ENCODE measurements at regions not wholly inside any gene's neighbourhood (a gene's known extent, or its start where the extent isn't known, plus 50 kb on each side); places are given as distances from the start of the nearest gene placed in this dataset.
"Not testable (repeated sequence)": the region's sequence is repeated elsewhere in the genome, so short reads cannot be mapped to it uniquely, and the experiment has no call there.

GRCh38 chr22:22182218-22182989, 62.2 kb upstream of the VPREB1 start:
- Histone ChIP-seq H3K27ac (ENCODE audit: insufficient read depth, low read length, poor library complexity, severe bottlenecking) (no peak overlapping the region), H3K4me1 (ENCODE audit: control insufficient read depth, insufficient read depth, low read length, poor library complexity, severe bottlenecking) (no peaks in the 10 kb centered on the region), H3K9me3 (ENCODE audit: control insufficient read depth, low read length) (no peaks in the 10 kb centered on the region), H3K36me3 (ENCODE audit: control insufficient read depth, insufficient read depth, low read length) (no peaks in the 10 kb centered on the region), H3K27me3 (replicated peaks; ENCODE audit: control insufficient read depth, insufficient read depth, low read length, poor library complexity, severe bottlenecking) (no peaks in the 10 kb centered on the region), H3K4me3 (ENCODE audit: insufficient read depth, low read depth, low read length, poor library complexity, severe bottlenecking) (no peak overlapping the region)
- no peak for DNase-seq

DNA sequence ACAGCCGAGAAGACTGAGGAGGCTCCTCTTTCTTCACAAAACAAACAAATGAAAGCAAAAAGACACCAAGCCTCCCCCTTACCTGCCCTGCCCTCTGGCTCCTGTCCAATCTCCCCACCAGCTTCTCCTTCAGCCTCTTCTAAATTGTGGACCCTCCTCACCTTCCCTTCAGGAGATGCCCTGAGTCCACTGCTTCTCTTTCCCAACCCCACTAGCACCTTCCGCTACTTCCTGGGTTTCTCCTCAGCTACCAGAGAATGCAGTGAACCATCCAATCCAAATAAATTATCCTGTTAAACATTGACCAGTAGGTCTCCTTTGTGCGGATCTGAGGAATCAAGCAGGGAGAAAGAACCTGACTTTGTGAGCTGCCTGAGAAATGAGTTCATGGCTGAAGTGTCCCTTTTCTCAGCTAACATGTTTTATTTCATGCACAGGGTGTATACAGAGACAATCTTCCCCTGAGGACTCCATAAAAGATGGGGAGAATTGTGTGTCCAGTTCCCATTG, 63.2 kb upstream of the VPREB1 start:
- Histone ChIP-seq H3K9me3 (ENCODE audit: control insufficient read depth, low read length) (no peaks in the 10 kb centered on the region), H3K4me1 (ENCODE audit: control insufficient read depth, insufficient read depth, low read length, poor library complexity, severe bottlenecking) (no peaks in the 10 kb centered on the region), H3K4me3 (ENCODE audit: insufficient read depth, low read depth, low read length, poor library complexity, severe bottlenecking) (no peak overlapping the region), H3K27ac (ENCODE audit: insufficient read depth, low read length, poor library complexity, severe bottlenecking) (no peak overlapping the region), H3K36me3 (ENCODE audit: control insufficient read depth, insufficient read depth, low read length) (no peaks in the 10 kb centered on the region), H3K27me3 (replicated peaks; ENCODE audit: control insufficient read depth, insufficient read depth, low read length, poor library complexity, severe bottlenecking) (no peaks in the 10 kb centered on the region)
- no peak for DNase-seq

GRCh38 chr22:22180738-22181285, 63.8 kb upstream of the VPREB1 start:
- DNase-seq: no peak
- no peaks in the 10 kb centered on the region for H3K4me1 ChIP-seq (ENCODE audit: control insufficient read depth, insufficient read depth, low read length, poor library complexity, severe bottlenecking)
- no peak overlapping the region for H3K27ac ChIP-seq (ENCODE audit: insufficient read depth, low read length, poor library complexity, severe bottlenecking)
- H3K4me3 ChIP-seq (ENCODE audit: insufficient read depth, low read depth, low read length, poor library complexity, severe bottlenecking): no peak overlapping the region
- no peaks in the 10 kb centered on the region for H3K36me3 ChIP-seq (ENCODE audit: control insufficient read depth, insufficient read depth, low read length)
- no peaks in the 10 kb centered on the region for H3K27me3 ChIP-seq (replicated peaks; ENCODE audit: control insufficient read depth, insufficient read depth, low read length, poor library complexity, severe bottlenecking)
- H3K9me3 ChIP-seq (ENCODE audit: control insufficient read depth, low read length): no peaks in the 10 kb centered on the region

GRCh38 chr22:22179858-22180257, 64.7 kb upstream of the VPREB1 start:
- H3K4me1 ChIP-seq (ENCODE audit: control insufficient read depth, insufficient read depth, low read length, poor library complexity, severe bottlenecking): no peaks in the 10 kb centered on the region
- H3K9me3 ChIP-seq (ENCODE audit: control insufficient read depth, low read length): no peaks in the 10 kb centered on the region
- no peak overlapping the region for H3K4me3 ChIP-seq (ENCODE audit: insufficient read depth, low read depth, low read length, poor library complexity, severe bottlenecking)
- no peak for DNase-seq
- no peaks in the 10 kb centered on the region for H3K27me3 ChIP-seq (replicated peaks; ENCODE audit: control insufficient read depth, insufficient read depth, low read length, poor library complexity, severe bottlenecking)
- H3K27ac ChIP-seq (ENCODE audit: insufficient read depth, low read length, poor library complexity, severe bottlenecking): no peak overlapping the region
- H3K36me3 ChIP-seq (ENCODE audit: control insufficient read depth, insufficient read depth, low read length): no peaks in the 10 kb centered on the region

DNA sequence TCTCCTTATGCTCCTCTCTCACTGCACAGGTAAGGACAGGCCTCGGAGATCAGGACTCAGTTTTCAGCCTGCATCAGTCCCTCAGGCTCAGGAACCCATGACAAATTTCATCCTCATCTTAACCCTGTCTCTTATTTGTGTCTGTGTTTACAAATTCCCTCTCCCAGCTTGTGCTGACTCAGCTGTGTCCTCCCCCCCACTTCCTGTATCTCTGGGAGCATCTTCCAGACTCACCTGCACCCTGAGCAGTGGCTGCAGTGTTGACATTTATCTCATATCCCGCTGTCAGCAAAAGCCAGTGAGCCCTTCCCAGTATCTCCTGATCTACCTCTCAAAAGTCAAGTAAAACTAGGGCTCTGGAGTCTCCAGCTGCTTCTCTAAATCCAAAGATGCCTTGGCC, 65.6 kb upstream of the VPREB1 start:
- Histone ChIP-seq H3K4me3 (ENCODE audit: insufficient read depth, low read depth, low read length, poor library complexity, severe bottlenecking) (no peak overlapping the region), H3K9me3 (ENCODE audit: control insufficient read depth, low read length) (no peaks in the 10 kb centered on the region), H3K27me3 (replicated peaks; ENCODE audit: control insufficient read depth, insufficient read depth, low read length, poor library complexity, severe bottlenecking) (no peaks in the 10 kb centered on the region), H3K36me3 (ENCODE audit: control insufficient read depth, insufficient read depth, low read length) (no peaks in the 10 kb centered on the region), H3K4me1 (ENCODE audit: control insufficient read depth, insufficient read depth, low read length, poor library complexity, severe bottlenecking) (no peaks in the 10 kb centered on the region), H3K27ac (ENCODE audit: insufficient read depth, low read length, poor library complexity, severe bottlenecking) (no peak overlapping the region)
- DNase-seq: no peak

GRCh38 chr22:22178355-22178965, 66.1 kb upstream of the VPREB1 start:
- Histone ChIP-seq H3K4me1 (ENCODE audit: control insufficient read depth, insufficient read depth, low read length, poor library complexity, severe bottlenecking) (no peaks in the 10 kb centered on the region), H3K36me3 (ENCODE audit: control insufficient read depth, insufficient read depth, low read length) (no peaks in the 10 kb centered on the region), H3K27ac (ENCODE audit: insufficient read depth, low read length, poor library complexity, severe bottlenecking) (no peak overlapping the region), H3K27me3 (replicated peaks; ENCODE audit: control insufficient read depth, insufficient read depth, low read length, poor library complexity, severe bottlenecking) (no peaks in the 10 kb centered on the region), H3K4me3 (ENCODE audit: insufficient read depth, low read depth, low read length, poor library complexity, severe bottlenecking) (no peak overlapping the region), H3K9me3 (ENCODE audit: control insufficient read depth, low read length) (no peaks in the 10 kb centered on the region)
- DNase-seq: no peak

- H3K36me3 ChIP-seq (ENCODE audit: control insufficient read depth, insufficient read depth, low read length): no peaks in the 10 kb centered on the region
- H3K4me3 ChIP-seq (ENCODE audit: insufficient read depth, low read depth, low read length, poor library complexity, severe bottlenecking): no peak overlapping the region
- no peaks in the 10 kb centered on the region for H3K27me3 ChIP-seq (replicated peaks; ENCODE audit: control insufficient read depth, insufficient read depth, low read length, poor library complexity, severe bottlenecking)
- no peaks in the 10 kb centered on the region for H3K4me1 ChIP-seq (ENCODE audit: control insufficient read depth, insufficient read depth, low read length, poor library complexity, severe bottlenecking)
- no peak overlapping the region for H3K27ac ChIP-seq (ENCODE audit: insufficient read depth, low read length, poor library complexity, severe bottlenecking)
- no peak for DNase-seq
- no peaks in the 10 kb centered on the region for H3K9me3 ChIP-seq (ENCODE audit: control insufficient read depth, low read length)
Observed at GRCh38 chr22:22176929-22177616, 67.5 kb upstream of the VPREB1 start.

DNA sequence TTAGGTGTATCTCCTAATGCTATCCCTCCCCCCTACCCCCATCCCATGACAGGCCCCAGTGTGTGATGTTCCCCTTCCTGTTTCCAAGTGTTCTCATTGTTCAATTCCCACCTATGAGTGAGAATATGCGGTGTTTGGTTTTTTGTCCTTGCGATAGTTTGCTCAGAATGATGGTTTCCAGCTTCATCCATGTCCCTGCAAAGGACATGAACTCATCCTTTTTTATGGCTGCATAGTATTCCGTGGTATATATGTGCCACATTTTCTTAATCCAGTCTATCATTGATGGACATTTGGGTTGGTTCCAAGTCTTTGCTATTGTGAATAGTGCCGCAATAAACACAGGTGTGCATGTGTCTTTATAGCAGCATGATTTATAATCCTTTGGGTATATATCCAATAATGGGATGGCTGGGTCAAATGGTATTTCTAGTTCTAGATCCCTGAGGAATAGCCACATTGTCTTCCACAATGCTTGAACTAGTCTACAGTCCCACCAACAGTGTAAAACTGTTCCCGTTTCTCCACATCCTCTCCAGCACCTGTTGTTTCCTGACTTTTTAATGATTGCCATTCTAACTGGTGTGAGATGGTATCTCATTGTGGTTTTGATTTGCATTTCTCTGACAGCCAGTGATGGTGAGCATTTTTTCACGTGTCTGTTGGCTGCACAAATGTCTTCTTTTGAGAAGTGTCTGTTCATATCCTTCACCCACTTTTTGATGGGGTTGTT, 71.5 kb upstream of the VPREB1 start:
- H3K4me3 ChIP-seq (ENCODE audit: insufficient read depth, low read depth, low read length, poor library complexity, severe bottlenecking); H3K36me3 ChIP-seq (ENCODE audit: control insufficient read depth, insufficient read depth, low read length); H3K4me1 ChIP-seq (ENCODE audit: control insufficient read depth, insufficient read depth, low read length, poor library complexity, severe bottlenecking); H3K9me3 ChIP-seq (ENCODE audit: control insufficient read depth, low read length); H3K27me3 ChIP-seq (replicated peaks; ENCODE audit: control insufficient read depth, insufficient read depth, low read length, poor library complexity, severe bottlenecking); H3K27ac ChIP-seq (ENCODE audit: insufficient read depth, low read length, poor library complexity, severe bottlenecking); DNase-seq: not testable (repeated sequence)

DNA sequence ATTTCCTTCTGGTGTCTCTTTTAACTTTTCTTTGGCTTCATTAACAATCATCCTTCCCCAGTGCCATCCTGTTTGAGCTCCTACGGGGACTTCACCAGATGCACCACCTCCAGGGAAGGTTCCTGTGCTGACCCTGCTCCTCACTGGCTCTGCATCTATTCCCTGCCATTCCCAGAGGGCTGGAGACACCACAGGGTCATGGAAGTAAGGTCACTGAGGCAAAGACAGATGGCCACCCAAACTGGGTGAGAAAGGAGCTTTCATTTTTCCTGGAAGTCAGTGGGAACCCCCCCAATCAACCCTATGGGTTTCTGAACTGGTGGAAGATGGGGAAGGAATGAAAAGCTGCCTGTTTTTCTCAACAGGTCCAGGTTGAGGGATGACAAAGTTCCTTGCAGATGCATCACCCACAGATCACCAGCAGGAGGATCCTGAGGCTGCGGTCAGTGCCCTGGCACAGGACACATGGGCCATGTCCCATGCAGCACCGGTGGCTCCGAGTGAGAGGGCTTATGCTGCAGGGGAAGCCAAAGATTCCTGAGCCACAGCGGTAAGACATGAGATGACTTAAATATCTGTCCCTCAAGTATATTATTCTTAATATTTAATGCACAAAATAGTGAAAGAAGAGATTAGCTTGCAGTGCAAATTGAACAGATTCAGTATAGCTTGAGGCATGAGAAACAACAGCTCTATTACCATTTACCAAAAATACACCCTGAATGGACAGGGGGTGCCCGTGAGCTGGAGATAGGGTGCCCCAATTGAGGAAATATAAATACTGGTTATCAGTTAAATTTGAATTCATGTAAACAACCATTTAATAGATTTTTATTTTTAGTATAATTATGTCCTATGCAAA, 73.0 kb upstream of the VPREB1 start:
- Histone ChIP-seq H3K27ac (ENCODE audit: insufficient read depth, low read length, poor library complexity, severe bottlenecking) (no peak overlapping the region), H3K9me3 (ENCODE audit: control insufficient read depth, low read length) (no peaks in the 10 kb centered on the region), H3K27me3 (replicated peaks; ENCODE audit: control insufficient read depth, insufficient read depth, low read length, poor library complexity, severe bottlenecking) (no peaks in the 10 kb centered on the region), H3K4me3 (ENCODE audit: insufficient read depth, low read depth, low read length, poor library complexity, severe bottlenecking) (no peak overlapping the region), H3K36me3 (ENCODE audit: control insufficient read depth, insufficient read depth, low read length) (no peaks in the 10 kb centered on the region), H3K4me1 (ENCODE audit: control insufficient read depth, insufficient read depth, low read length, poor library complexity, severe bottlenecking) (no peaks in the 10 kb centered on the region)
- DNase-seq: no peak

Data from effector memory CD4-positive, alpha-beta T cell (primary cell).